ENCODE measurements at regions not wholly inside any gene's neighbourhood (a gene's known extent, or its start where the extent isn't known, plus 50 kb on each side); places are given as distances from the start of the nearest gene placed in this dataset.

DNA sequence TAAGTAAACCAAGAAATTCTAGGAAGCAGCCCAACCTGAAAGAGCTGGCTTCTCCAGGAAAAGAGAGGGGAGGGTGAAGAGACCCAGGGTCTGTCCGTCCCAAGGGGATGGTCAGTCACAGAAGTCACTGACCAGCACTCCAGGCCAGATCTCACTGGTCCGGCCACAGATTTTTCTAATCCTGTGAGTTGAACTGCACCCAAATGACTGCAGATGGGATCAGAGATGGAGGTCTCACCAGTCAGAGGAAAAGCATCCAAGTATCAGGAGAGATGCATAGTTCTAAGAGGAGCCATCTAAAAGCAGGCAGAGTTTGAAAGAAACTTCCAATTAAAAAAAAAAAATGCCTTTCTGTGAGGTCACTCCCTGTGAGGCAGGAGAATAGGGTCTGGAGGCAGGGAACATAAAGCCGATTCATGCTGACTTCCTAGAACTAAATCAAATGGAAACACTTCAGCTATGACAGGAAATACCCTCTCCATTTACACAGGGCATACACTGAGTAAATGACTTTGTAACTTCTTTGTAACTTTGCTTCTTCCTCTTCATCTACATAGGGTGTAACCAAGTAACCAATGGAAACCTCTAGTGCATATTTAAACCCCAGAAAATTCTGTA is 144.5 kb downstream of the CCDC34 start:
- POLR2A ChIA-PET (ENCODE audit: low non-redundant PET), result no interaction called here
- Histone ChIP-seq H3K4me3 (ENCODE audit: low read depth, low read length, poor library complexity, severe bottlenecking) (no peak overlapping the region), H3K27ac (ENCODE audit: low read depth, low read length, poor library complexity, severe bottlenecking) (peak overlapping the region; percentile 77), H3K9me3 (ENCODE audit: low read depth, low read length, poor library complexity, severe bottlenecking) (no peaks in the 10 kb centered on the region), H3K27me3 (replicated peaks; ENCODE audit: insufficient read depth, low read depth, low read length, poor library complexity) (no peaks in the 10 kb centered on the region), H3K4me1 (ENCODE audit: insufficient read depth, low read length, poor library complexity, severe bottlenecking) (peaks cover 60% of the 10 kb centered on the region), H3K36me3 (ENCODE audit: insufficient read depth, low read length, poor library complexity, severe bottlenecking) (no peaks in the 10 kb centered on the region)
- DNase-seq (ENCODE audit: low spot score), result peak; percentile 94
- intact Hi-C loops (cut with micrococcal nuclease; ENCODE audit: unreplicated experiment), result loop anchor here (10.0 kb wide), 1 partner anchor 1966 kb away; no protein-coding TSS in a partner anchor
- no TSS peak for BruUV-seq (replicated peaks)
- TF ChIP-seq, protein P1, sequence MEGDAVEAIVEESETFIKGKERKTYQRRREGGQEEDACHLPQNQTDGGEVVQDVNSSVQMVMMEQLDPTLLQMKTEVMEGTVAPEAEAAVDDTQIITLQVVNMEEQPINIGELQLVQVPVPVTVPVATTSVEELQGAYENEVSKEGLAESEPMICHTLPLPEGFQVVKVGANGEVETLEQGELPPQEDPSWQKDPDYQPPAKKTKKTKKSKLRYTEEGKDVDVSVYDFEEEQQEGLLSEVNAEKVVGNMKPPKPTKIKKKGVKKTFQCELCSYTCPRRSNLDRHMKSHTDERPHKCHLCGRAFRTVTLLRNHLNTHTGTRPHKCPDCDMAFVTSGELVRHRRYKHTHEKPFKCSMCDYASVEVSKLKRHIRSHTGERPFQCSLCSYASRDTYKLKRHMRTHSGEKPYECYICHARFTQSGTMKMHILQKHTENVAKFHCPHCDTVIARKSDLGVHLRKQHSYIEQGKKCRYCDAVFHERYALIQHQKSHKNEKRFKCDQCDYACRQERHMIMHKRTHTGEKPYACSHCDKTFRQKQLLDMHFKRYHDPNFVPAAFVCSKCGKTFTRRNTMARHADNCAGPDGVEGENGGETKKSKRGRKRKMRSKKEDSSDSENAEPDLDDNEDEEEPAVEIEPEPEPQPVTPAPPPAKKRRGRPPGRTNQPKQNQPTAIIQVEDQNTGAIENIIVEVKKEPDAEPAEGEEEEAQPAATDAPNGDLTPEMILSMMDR (conservative IDR thresholded peaks at IDR 0.05; ENCODE audit: low read depth, low read length), result no peak
- no peak for TF ChIP-seq EZH2 (IDR thresholded peaks at IDR 0.05; ENCODE audit: borderline replicate concordance, low read depth, low read length, poor library complexity, severe bottlenecking)
- CTCF ChIA-PET, result no interaction called here

- no peaks in the 10 kb centered on the region for H3K9me3 ChIP-seq (ENCODE audit: low read depth, low read length, poor library complexity, severe bottlenecking)
- H3K27me3 ChIP-seq (replicated peaks; ENCODE audit: insufficient read depth, low read depth, low read length, poor library complexity), result no peaks in the 10 kb centered on the region
- intact Hi-C loops (cut with micrococcal nuclease; ENCODE audit: unreplicated experiment), result loop anchor here (10.0 kb wide), 1 partner anchor 1967 kb away; no protein-coding TSS in a partner anchor
- TF ChIP-seq, protein P1 (conservative IDR thresholded peaks at IDR 0.05; ENCODE audit: low read depth, low read length), result no peak
- no peak for TF ChIP-seq EZH2 (IDR thresholded peaks at IDR 0.05; ENCODE audit: borderline replicate concordance, low read depth, low read length, poor library complexity, severe bottlenecking)
- no peak overlapping the region for H3K4me3 ChIP-seq (ENCODE audit: low read depth, low read length, poor library complexity, severe bottlenecking)
- ChIA-PET CTCF (no interaction called here), POLR2A (ENCODE audit: low non-redundant PET) (no interaction called here)
- no TSS peak for BruUV-seq (replicated peaks)
- peak overlapping the region; percentile 77 for H3K27ac ChIP-seq (ENCODE audit: low read depth, low read length, poor library complexity, severe bottlenecking)
- H3K36me3 ChIP-seq (ENCODE audit: insufficient read depth, low read length, poor library complexity, severe bottlenecking), result no peaks in the 10 kb centered on the region
- peaks cover 64% of the 10 kb centered on the region for H3K4me1 ChIP-seq (ENCODE audit: insufficient read depth, low read length, poor library complexity, severe bottlenecking)
- no peak for DNase-seq (ENCODE audit: low spot score)
These were observed 145.0 kb downstream of the CCDC34 start for GRCh38 chr11:27217948-27218420.

DNA sequence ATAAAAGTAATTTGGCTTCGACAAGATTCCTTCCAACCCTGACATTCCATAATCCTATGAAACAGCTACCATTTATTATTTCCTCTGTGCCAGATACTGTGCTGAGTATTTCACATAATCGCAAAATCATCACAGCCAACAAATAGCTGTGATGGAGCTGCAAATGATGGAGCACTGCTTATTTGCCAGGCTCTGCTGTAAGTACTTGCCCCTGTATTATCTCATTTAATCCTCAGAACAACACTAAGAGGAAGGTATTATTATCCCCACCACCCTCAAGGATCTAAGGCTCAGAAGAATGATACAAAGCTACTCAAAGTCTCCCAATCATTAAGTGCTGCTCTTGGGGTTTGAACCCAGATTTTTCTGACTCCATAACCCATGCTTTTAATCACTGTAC is 145.5 kb downstream of the CCDC34 start:
- Histone ChIP-seq H3K36me3 (ENCODE audit: insufficient read depth, low read length, poor library complexity, severe bottlenecking) (no peaks in the 10 kb centered on the region), H3K4me1 (ENCODE audit: insufficient read depth, low read length, poor library complexity, severe bottlenecking) (peaks cover 69% of the 10 kb centered on the region), H3K4me3 (ENCODE audit: low read depth, low read length, poor library complexity, severe bottlenecking) (no peak overlapping the region), H3K27me3 (replicated peaks; ENCODE audit: insufficient read depth, low read depth, low read length, poor library complexity) (no peaks in the 10 kb centered on the region), H3K27ac (ENCODE audit: low read depth, low read length, poor library complexity, severe bottlenecking) (peak overlapping the region; percentile 77), H3K9me3 (ENCODE audit: low read depth, low read length, poor library complexity, severe bottlenecking) (no peaks in the 10 kb centered on the region)
- no TSS peak for BruUV-seq (replicated peaks)
- no peak for TF ChIP-seq EZH2 (IDR thresholded peaks at IDR 0.05; ENCODE audit: borderline replicate concordance, low read depth, low read length, poor library complexity, severe bottlenecking)
- TF ChIP-seq, protein P1 (conservative IDR thresholded peaks at IDR 0.05; ENCODE audit: low read depth, low read length), result no peak
- DNase-seq (ENCODE audit: low spot score), result no peak
- CTCF ChIA-PET, result no interaction called here
- POLR2A ChIA-PET (ENCODE audit: low non-redundant PET), result no interaction called here
- intact Hi-C loops (cut with micrococcal nuclease; ENCODE audit: unreplicated experiment), result loop anchor here (10.0 kb wide), 1 partner anchor 1967 kb away; no protein-coding TSS in a partner anchor
